ENCODE measurements at regions not wholly inside any gene's neighbourhood (a gene's known extent, or its start where the extent isn't known, plus 50 kb on each side); places are given as distances from the start of the nearest gene placed in this dataset.

GRCh38 chr7:157086508-157087187 is 52.1 kb upstream of the UBE3C start:
- TF ChIP-seq CTCF (IDR thresholded peaks at IDR 0.05), result no peak
- TF ChIP-seq EZH2phosphoT487 (IDR thresholded peaks at IDR 0.05), result no peak

All from neural progenitor cell (in vitro differentiated cells).